Smooth muscle cell (in vitro differentiated cells): ENCODE measurements at regions not wholly inside any gene's neighbourhood (a gene's known extent, or its start where the extent isn't known, plus 50 kb on each side); places are given as distances from the start of the nearest gene placed in this dataset.
"Not testable (repeated sequence)": the region's sequence is repeated elsewhere in the genome, so short reads cannot be mapped to it uniquely, and the experiment has no call there.

Source experiments
- DNase-seq: peaks from one replicate; lab custom pipeline; 2025; ENCODE audit not compliant: unreplicated experiment; lab: John Stamatoyannopoulos, UW
- H2AFZ ChIP-seq: fragments of 200-600 bp; sonication (generic); 2 replicates; pipeline ENCODE4 v1.6.0; 2016; ENCODE audit warnings: antibody characterized with exemption, low read depth, mild to moderate bottlenecking
- H3F3A ChIP-seq: fragments of 200-600 bp; sonication (generic); 2 replicates; pipeline ENCODE4 v1.6.0; 2017; ENCODE audit warnings: antibody characterized with exemption, low read depth
- H3K27ac ChIP-seq: fragments of 200-600 bp; sonication (generic); 2 replicates; pipeline ENCODE4 v1.5.1; 2016; ENCODE audit warnings: low read depth, mild to moderate bottlenecking
- H3K27me3 ChIP-seq: fragments of 200-600 bp; sonication (generic); 2 replicates; pipeline ENCODE4 v1.6.1; 2016; ENCODE audit warnings: low read depth, mild to moderate bottlenecking
- H3K36me3 ChIP-seq: fragments of 200-600 bp; sonication (generic); 2 replicates; pipeline ENCODE4 v1.5.1; 2016; ENCODE audit warnings: low read depth
- H3K4me1 ChIP-seq: fragments of 200-600 bp; sonication (generic); 2 replicates; pipeline ENCODE4 v1.5.1; 2016; ENCODE audit warnings: low read depth
- H3K4me2 ChIP-seq: fragments of 200-600 bp; sonication (generic); 2 replicates; pipeline ENCODE4 v1.6.0; 2016; ENCODE audit warnings: mild to moderate bottlenecking
- H3K4me3 ChIP-seq: fragments of 200-600 bp; sonication (generic); 2 replicates; pipeline ENCODE4 v1.5.1; 2016; ENCODE audit warnings: mild to moderate bottlenecking
- H3K79me2 ChIP-seq: fragments of 200-600 bp; sonication (generic); 2 replicates; pipeline ENCODE4 v1.6.0; 2016; ENCODE audit warnings: low read depth, mild to moderate bottlenecking
- H3K9ac ChIP-seq: fragments of 200-600 bp; sonication (generic); 2 replicates; pipeline ENCODE4 v1.6.0; 2016; ENCODE audit warnings: low read depth
- H3K9me3 ChIP-seq: fragments of 200-600 bp; sonication (generic); replicated peaks from 2 replicates; pipeline ENCODE4 v1.5.1; 2016; ENCODE audit warnings: low read depth
- H4K20me1 ChIP-seq: fragments of 200-600 bp; sonication (generic); 2 replicates; pipeline ENCODE4 v1.6.0; 2016; ENCODE audit warnings: low read depth
- CTCF ChIP-seq: fragments of 200-600 bp; sonication (generic); IDR thresholded peaks from 2 replicates; pipeline ENCODE4 v1.5.1; 2017; ENCODE audit warnings: borderline replicate concordance, mild to moderate bottlenecking, antibody characterized with exemption; ENCODE audit not compliant: insufficient read depth, poor library complexity, severe bottlenecking
- WGBS: methylation state at CpG from one replicate; pipeline ENCODE4 v1.1.7; 2016; ENCODE audit warnings: low lambda C conversion rate; 5-methylcytosine and 5-hydroxymethylcytosine counted together

GRCh38 chr1:223023863-223024262, 119.2 kb downstream of the TLR5 start:
- no peak overlapping the region for H3K27ac ChIP-seq
- H3K79me2 ChIP-seq: no peaks in the 10 kb centered on the region
- H3K4me1 ChIP-seq: peaks cover 20% of the 10 kb centered on the region
- H3K9me3 ChIP-seq: no peaks in the 10 kb centered on the region
- H2AFZ ChIP-seq: no peak overlapping the region
- H3K4me2 ChIP-seq: no peak overlapping the region
- TF ChIP-seq CTCF: no peak
- 79% methylated on average over 7 of the region's 7 CpGs for WGBS
- no peak for DNase-seq
- H4K20me1 ChIP-seq: no peaks in the 10 kb centered on the region
- peaks cover 15% of the 10 kb centered on the region for H3F3A ChIP-seq
- H3K27me3 ChIP-seq: no peaks in the 10 kb centered on the region
- H3K9ac ChIP-seq: no peak overlapping the region
- H3K36me3 ChIP-seq: no peaks in the 10 kb centered on the region
- H3K4me3 ChIP-seq: no peak overlapping the region

- WGBS: 56% methylated on average over 5 of the region's 5 CpGs
- not testable (repeated sequence) for H3K36me3 ChIP-seq, H3K9me3 ChIP-seq, DNase-seq, H3K4me2 ChIP-seq, H3K9ac ChIP-seq, H3K79me2 ChIP-seq, H4K20me1 ChIP-seq, H3K27ac ChIP-seq, H3K27me3 ChIP-seq, H2AFZ ChIP-seq, H3K4me3 ChIP-seq
- Histone ChIP-seq H3F3A (peaks cover 15% of the 10 kb centered on the region), H3K4me1 (peaks cover 20% of the 10 kb centered on the region)
Measured at GRCh38 chr1:223024486-223024885, 118.6 kb downstream of the TLR5 start.

- H3K27ac ChIP-seq: peak overlapping the region; percentile 85
Measured at GRCh38 chr1:223025190-223025734, 117.8 kb downstream of the TLR5 start.

GRCh38 chr1:223026639-223027038, 116.4 kb downstream of the TLR5 start:
- H3K9ac ChIP-seq, H4K20me1 ChIP-seq, H3K27ac ChIP-seq, H2AFZ ChIP-seq, H3K36me3 ChIP-seq, DNase-seq, H3K27me3 ChIP-seq, H3K4me3 ChIP-seq, H3K4me2 ChIP-seq, H3K9me3 ChIP-seq: not testable (repeated sequence)
- WGBS: 16% methylated on average over 5 of the region's 5 CpGs
- peaks cover 34% of the 10 kb centered on the region for H3K4me1 ChIP-seq
- peaks cover 15% of the 10 kb centered on the region for H3F3A ChIP-seq
- peaks cover 12% of the 10 kb centered on the region for H3K79me2 ChIP-seq

More at GRCh38 chr1:223025190-223025734, 117.8 kb downstream of the TLR5 start:
- not testable (repeated sequence) for H2AFZ ChIP-seq, DNase-seq, H3K4me3 ChIP-seq, H4K20me1 ChIP-seq, H3K79me2 ChIP-seq, H3K9me3 ChIP-seq, H3K36me3 ChIP-seq, H3K27me3 ChIP-seq
- Histone ChIP-seq H3K4me2 (peak overlapping the region; percentile 24), H3F3A (peaks cover 15% of the 10 kb centered on the region), H3K4me1 (peaks cover 23% of the 10 kb centered on the region), H3K9ac (peak overlapping the region; percentile 16)
- 7% methylated on average over 4 of the region's 4 CpGs for WGBS

- TF ChIP-seq CTCF: no peak
- no peaks in the 10 kb centered on the region for H3K9me3 ChIP-seq
- peaks cover 12% of the 10 kb centered on the region for H3K79me2 ChIP-seq
- H3K4me2 ChIP-seq: peak overlapping the region; percentile 49
- peaks cover 17% of the 10 kb centered on the region for H3K4me1 ChIP-seq
- DNase-seq: no peak
- no peak overlapping the region for H3K27ac ChIP-seq
- no peaks in the 10 kb centered on the region for H4K20me1 ChIP-seq
- H3K36me3 ChIP-seq: no peaks in the 10 kb centered on the region
- H3F3A ChIP-seq: peaks cover 9% of the 10 kb centered on the region
- H3K27me3 ChIP-seq: no peaks in the 10 kb centered on the region
- H3K4me3 ChIP-seq: no peak overlapping the region
- no peak overlapping the region for H2AFZ ChIP-seq
- no peak overlapping the region for H3K9ac ChIP-seq
- 63% methylated on average over 6 of the region's 6 CpGs for WGBS
Measured at GRCh38 chr1:223029985-223030769, 112.9 kb downstream of the TLR5 start.
